HEK293 (cell line): ENCODE measurements at regions not wholly inside any gene's neighbourhood (a gene's known extent, or its start where the extent isn't known, plus 50 kb on each side); places are given as distances from the start of the nearest gene placed in this dataset.

Experiments
- HOXA7 ChIP-seq: sonication (generic); formaldehyde crosslinking; IDR thresholded peaks from 2 replicates; pipeline ENCODE4 v1.8.1; 2022; ENCODE audit warnings: missing genetic modification reagents, borderline replicate concordance
- PBX3 ChIP-seq: sonication (generic); formaldehyde crosslinking; IDR thresholded peaks from 2 replicates; pipeline ENCODE4 v1.8.1; 2022; ENCODE audit warnings: mild to moderate bottlenecking, moderate library complexity, missing genetic modification reagents
- SP7 ChIP-seq: fragments of 450-650 bp; formaldehyde crosslinking; IDR thresholded peaks from 2 replicates; pipeline ENCODE4 v1.5.1; 2016; ENCODE audit warnings: missing biosample characterization, missing genetic modification characterization
- ZNF23 ChIP-seq: fragments of 450-650 bp; formaldehyde crosslinking; IDR thresholded peaks from 2 replicates; pipeline ENCODE4 v1.5.1; 2016; ENCODE audit warnings: missing biosample characterization, missing genetic modification characterization, borderline replicate concordance
- ZNF324 ChIP-seq: fragments of 450-650 bp; formaldehyde crosslinking; IDR thresholded peaks from 2 replicates; pipeline ENCODE4 v1.5.1; 2016; ENCODE audit warnings: missing biosample characterization, missing genetic modification characterization
- ZNF366 ChIP-seq: fragments of 450-650 bp; formaldehyde crosslinking; conservative IDR thresholded peaks from 2 replicates; pipeline ENCODE4 v1.5.1; 2016; ENCODE audit warnings: missing biosample characterization, missing genetic modification characterization
- ZNF433 ChIP-seq: fragments of 450-650 bp; formaldehyde crosslinking; IDR thresholded peaks from 2 replicates; pipeline ENCODE4 v1.5.1; 2016; ENCODE audit warnings: missing biosample characterization, missing genetic modification characterization, low read depth
- ZNF518A ChIP-seq: fragments of 450-650 bp; formaldehyde crosslinking; conservative IDR thresholded peaks from 2 replicates; pipeline ENCODE4 v1.5.1; 2016; ENCODE audit warnings: low read depth, missing biosample characterization, missing genetic modification characterization
- ZNF555 ChIP-seq: fragments of 450-650 bp; formaldehyde crosslinking; conservative IDR thresholded peaks from 2 replicates; pipeline ENCODE4 v1.5.1; 2017; ENCODE audit warnings: missing biosample characterization, mild to moderate bottlenecking, missing genetic modification characterization, inconsistent platforms
- ZNF561 ChIP-seq: fragments of 450-650 bp; IDR thresholded peaks from 2 replicates; pipeline ENCODE4 v1.5.1; 2018; ENCODE audit warnings: missing biosample characterization, missing genetic modification characterization, borderline replicate concordance
- TF ChIP-seq, protein P1 (sequence below): fragments of 450-650 bp; formaldehyde crosslinking; IDR thresholded peaks from 2 replicates; pipeline ENCODE4 v1.5.1; 2016; ENCODE audit warnings: missing biosample characterization, missing genetic modification characterization
- TF ChIP-seq, protein P2 (sequence below): fragments of 450-650 bp; formaldehyde crosslinking; IDR thresholded peaks from 2 replicates; pipeline ENCODE4 v1.5.1; 2016; ENCODE audit warnings: missing biosample characterization, missing genetic modification characterization
- TF ChIP-seq, protein P3 (sequence below): fragments of 450-650 bp; formaldehyde crosslinking; IDR thresholded peaks from 2 replicates; pipeline ENCODE4 v1.5.1; 2016; ENCODE audit warnings: missing biosample characterization, missing genetic modification characterization

DNA sequence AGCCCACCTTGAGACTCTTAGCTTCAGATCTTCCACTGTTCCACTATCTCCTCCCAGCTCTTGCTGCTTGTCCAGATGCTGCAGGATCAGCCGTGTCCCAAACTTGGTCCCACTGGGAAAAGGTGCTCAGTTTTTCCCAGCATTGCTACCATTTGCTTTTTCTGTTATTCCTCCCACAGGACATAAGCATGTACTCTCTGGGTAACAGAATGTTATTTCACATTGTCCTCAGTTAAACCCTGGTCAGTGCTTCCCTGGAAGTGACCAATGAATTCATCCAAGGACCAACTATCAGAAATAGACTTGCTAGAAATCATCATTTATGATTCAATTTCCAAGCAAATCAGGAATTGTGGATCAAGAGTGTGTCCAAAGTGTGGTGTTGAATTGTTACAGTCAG is 179.2 kb upstream of the ZNF32 start:
- TF ChIP-seq, protein P1, sequence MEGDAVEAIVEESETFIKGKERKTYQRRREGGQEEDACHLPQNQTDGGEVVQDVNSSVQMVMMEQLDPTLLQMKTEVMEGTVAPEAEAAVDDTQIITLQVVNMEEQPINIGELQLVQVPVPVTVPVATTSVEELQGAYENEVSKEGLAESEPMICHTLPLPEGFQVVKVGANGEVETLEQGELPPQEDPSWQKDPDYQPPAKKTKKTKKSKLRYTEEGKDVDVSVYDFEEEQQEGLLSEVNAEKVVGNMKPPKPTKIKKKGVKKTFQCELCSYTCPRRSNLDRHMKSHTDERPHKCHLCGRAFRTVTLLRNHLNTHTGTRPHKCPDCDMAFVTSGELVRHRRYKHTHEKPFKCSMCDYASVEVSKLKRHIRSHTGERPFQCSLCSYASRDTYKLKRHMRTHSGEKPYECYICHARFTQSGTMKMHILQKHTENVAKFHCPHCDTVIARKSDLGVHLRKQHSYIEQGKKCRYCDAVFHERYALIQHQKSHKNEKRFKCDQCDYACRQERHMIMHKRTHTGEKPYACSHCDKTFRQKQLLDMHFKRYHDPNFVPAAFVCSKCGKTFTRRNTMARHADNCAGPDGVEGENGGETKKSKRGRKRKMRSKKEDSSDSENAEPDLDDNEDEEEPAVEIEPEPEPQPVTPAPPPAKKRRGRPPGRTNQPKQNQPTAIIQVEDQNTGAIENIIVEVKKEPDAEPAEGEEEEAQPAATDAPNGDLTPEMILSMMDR (tag by site-specific recombination) = no peak
- TF ChIP-seq ZNF366 (tag by site-specific recombination) = no peak
- no peak for TF ChIP-seq ZNF433 (tag by site-specific recombination)
- no peak for TF ChIP-seq PBX3 (CRISPR knock-in tag)
- no peak for TF ChIP-seq ZNF23 (tag by site-specific recombination)
- no peak for TF ChIP-seq ZNF555
- TF ChIP-seq, protein P2, sequence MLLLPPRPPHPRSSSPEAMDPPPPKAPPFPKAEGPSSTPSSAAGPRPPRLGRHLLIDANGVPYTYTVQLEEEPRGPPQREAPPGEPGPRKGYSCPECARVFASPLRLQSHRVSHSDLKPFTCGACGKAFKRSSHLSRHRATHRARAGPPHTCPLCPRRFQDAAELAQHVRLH (tag by site-specific recombination) = no peak
- TF ChIP-seq ZNF561 (tag by site-specific recombination) = no peak
- no peak for TF ChIP-seq ZNF518A (tag by site-specific recombination)
- TF ChIP-seq SP7 = no peak
- TF ChIP-seq ZNF324 (tag by site-specific recombination) = no peak
- TF ChIP-seq, protein P3, sequence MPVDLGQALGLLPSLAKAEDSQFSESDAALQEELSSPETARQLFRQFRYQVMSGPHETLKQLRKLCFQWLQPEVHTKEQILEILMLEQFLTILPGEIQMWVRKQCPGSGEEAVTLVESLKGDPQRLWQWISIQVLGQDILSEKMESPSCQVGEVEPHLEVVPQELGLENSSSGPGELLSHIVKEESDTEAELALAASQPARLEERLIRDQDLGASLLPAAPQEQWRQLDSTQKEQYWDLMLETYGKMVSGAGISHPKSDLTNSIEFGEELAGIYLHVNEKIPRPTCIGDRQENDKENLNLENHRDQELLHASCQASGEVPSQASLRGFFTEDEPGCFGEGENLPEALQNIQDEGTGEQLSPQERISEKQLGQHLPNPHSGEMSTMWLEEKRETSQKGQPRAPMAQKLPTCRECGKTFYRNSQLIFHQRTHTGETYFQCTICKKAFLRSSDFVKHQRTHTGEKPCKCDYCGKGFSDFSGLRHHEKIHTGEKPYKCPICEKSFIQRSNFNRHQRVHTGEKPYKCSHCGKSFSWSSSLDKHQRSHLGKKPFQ (tag by site-specific recombination) = no peak
- TF ChIP-seq HOXA7 (CRISPR knock-in tag) = no peak
